HFFc6 (cell line): ENCODE measurements at regions not wholly inside any gene's neighbourhood (a gene's known extent, or its start where the extent isn't known, plus 50 kb on each side); places are given as distances from the start of the nearest gene placed in this dataset.

Experiments
- DNase-seq: peaks from one replicate; pipeline ENCODE4 v3.0.0-alpha.2; 2018
- H3K27ac Mint-ChIP-seq: 2 replicates; pipeline ENCODE4 v1.8.0; 2020; ENCODE audit warnings: mild to moderate bottlenecking, mixed read lengths
- H3K27me3 Mint-ChIP-seq: 2 replicates; pipeline ENCODE4 v1.8.0; 2021; ENCODE audit warnings: mild to moderate bottlenecking, moderate library complexity, mixed read lengths; ENCODE audit not compliant: insufficient read depth
- H3K36me3 Mint-ChIP-seq: 2 replicates; pipeline ENCODE4 v1.8.0; 2021; ENCODE audit warnings: low read depth, mixed read lengths
- H3K4me1 Mint-ChIP-seq: 2 replicates; pipeline ENCODE4 v1.8.0; 2020; ENCODE audit warnings: low read depth, mixed read lengths
- H3K4me3 Mint-ChIP-seq: 2 replicates; pipeline ENCODE4 v1.8.0; 2020; ENCODE audit warnings: mild to moderate bottlenecking, moderate library complexity, mixed read lengths
- H3K9me3 Mint-ChIP-seq: 2 replicates; pipeline ENCODE4 v1.8.0; 2020; ENCODE audit warnings: mild to moderate bottlenecking, mixed read lengths
- TF ChIP-seq, protein P1 (sequence below): fragments of 200-600 bp; sonication (generic); IDR thresholded peaks from 2 replicates; pipeline ENCODE4 v1.5.0; 2021; ENCODE audit warnings: antibody characterized with exemption, mild to moderate bottlenecking

- Mint-ChIP-seq H3K27me3 (no peaks in the 10 kb centered on the region; the same call in 1 of the 2 replicates), H3K4me1 (no peaks in the 10 kb centered on the region), H3K27ac (no peak overlapping the region), H3K36me3 (no peaks in the 10 kb centered on the region), H3K4me3 (no peak overlapping the region), H3K9me3 (peaks cover 63% of the 10 kb centered on the region)
- no peak for DNase-seq
- TF ChIP-seq, protein P1, sequence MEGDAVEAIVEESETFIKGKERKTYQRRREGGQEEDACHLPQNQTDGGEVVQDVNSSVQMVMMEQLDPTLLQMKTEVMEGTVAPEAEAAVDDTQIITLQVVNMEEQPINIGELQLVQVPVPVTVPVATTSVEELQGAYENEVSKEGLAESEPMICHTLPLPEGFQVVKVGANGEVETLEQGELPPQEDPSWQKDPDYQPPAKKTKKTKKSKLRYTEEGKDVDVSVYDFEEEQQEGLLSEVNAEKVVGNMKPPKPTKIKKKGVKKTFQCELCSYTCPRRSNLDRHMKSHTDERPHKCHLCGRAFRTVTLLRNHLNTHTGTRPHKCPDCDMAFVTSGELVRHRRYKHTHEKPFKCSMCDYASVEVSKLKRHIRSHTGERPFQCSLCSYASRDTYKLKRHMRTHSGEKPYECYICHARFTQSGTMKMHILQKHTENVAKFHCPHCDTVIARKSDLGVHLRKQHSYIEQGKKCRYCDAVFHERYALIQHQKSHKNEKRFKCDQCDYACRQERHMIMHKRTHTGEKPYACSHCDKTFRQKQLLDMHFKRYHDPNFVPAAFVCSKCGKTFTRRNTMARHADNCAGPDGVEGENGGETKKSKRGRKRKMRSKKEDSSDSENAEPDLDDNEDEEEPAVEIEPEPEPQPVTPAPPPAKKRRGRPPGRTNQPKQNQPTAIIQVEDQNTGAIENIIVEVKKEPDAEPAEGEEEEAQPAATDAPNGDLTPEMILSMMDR = no peak
These were observed 522.6 kb upstream of the SALL3 start for GRCh38 chr18:78457011-78457410.

- no peak for DNase-seq
- Mint-ChIP-seq H3K9me3 (peaks cover 65% of the 10 kb centered on the region), H3K36me3 (no peaks in the 10 kb centered on the region), H3K4me1 (no peaks in the 10 kb centered on the region), H3K27me3 (no peaks in the 10 kb centered on the region; the same call in 1 of the 2 replicates), H3K4me3 (no peak overlapping the region), H3K27ac (no peak overlapping the region)
- TF ChIP-seq, protein P1 = no peak
These were observed 521.9 kb upstream of the SALL3 start for GRCh38 chr18:78457731-78458130.

- Mint-ChIP-seq H3K36me3 (no peaks in the 10 kb centered on the region), H3K27ac (no peak overlapping the region), H3K9me3 (peaks cover 68% of the 10 kb centered on the region), H3K4me3 (no peak overlapping the region), H3K4me1 (no peaks in the 10 kb centered on the region), H3K27me3 (no peaks in the 10 kb centered on the region; the same call in 1 of the 2 replicates)
- TF ChIP-seq, protein P1 = no peak
- no peak for DNase-seq
These were observed 521.3 kb upstream of the SALL3 start for GRCh38 chr18:78458356-78458755.

- TF ChIP-seq, protein P1 = no peak
- Mint-ChIP-seq H3K4me1 (no peaks in the 10 kb centered on the region), H3K36me3 (no peaks in the 10 kb centered on the region), H3K27ac (no peak overlapping the region), H3K27me3 (no peaks in the 10 kb centered on the region; the same call in 1 of the 2 replicates), H3K4me3 (no peak overlapping the region), H3K9me3 (peaks cover 70% of the 10 kb centered on the region)
- DNase-seq = no peak
These were observed 520.0 kb upstream of the SALL3 start for GRCh38 chr18:78459668-78460067.

- H3K27ac Mint-ChIP-seq = no peak overlapping the region
- no peaks in the 10 kb centered on the region for H3K36me3 Mint-ChIP-seq
- TF ChIP-seq, protein P1 = no peak
- H3K27me3 Mint-ChIP-seq = no peaks in the 10 kb centered on the region; the same call in 1 of the 2 replicates
- H3K4me3 Mint-ChIP-seq = no peak overlapping the region
- H3K9me3 Mint-ChIP-seq = peaks cover 68% of the 10 kb centered on the region
- H3K4me1 Mint-ChIP-seq = no peaks in the 10 kb centered on the region
- DNase-seq = no peak
These were observed 519.1 kb upstream of the SALL3 start for GRCh38 chr18:78460558-78460957.

- H3K4me1 Mint-ChIP-seq = no peaks in the 10 kb centered on the region
- TF ChIP-seq, protein P1 = no peak
- peaks cover 56% of the 10 kb centered on the region for H3K9me3 Mint-ChIP-seq
- H3K27ac Mint-ChIP-seq = no peak overlapping the region
- DNase-seq = no peak
- H3K36me3 Mint-ChIP-seq = no peaks in the 10 kb centered on the region
- peaks cover 2% of the 10 kb centered on the region; the same call in 1 of the 2 replicates for H3K27me3 Mint-ChIP-seq
- H3K4me3 Mint-ChIP-seq = no peak overlapping the region
These were observed 506.1 kb upstream of the SALL3 start for GRCh38 chr18:78473563-78473962.
